ENCODE measurements at regions not wholly inside any gene's neighbourhood (a gene's known extent, or its start where the extent isn't known, plus 50 kb on each side); places are given as distances from the start of the nearest gene placed in this dataset.
A peak's percentile ranks its signal among the peaks of the same experiment; 100 is the strongest.

DNA sequence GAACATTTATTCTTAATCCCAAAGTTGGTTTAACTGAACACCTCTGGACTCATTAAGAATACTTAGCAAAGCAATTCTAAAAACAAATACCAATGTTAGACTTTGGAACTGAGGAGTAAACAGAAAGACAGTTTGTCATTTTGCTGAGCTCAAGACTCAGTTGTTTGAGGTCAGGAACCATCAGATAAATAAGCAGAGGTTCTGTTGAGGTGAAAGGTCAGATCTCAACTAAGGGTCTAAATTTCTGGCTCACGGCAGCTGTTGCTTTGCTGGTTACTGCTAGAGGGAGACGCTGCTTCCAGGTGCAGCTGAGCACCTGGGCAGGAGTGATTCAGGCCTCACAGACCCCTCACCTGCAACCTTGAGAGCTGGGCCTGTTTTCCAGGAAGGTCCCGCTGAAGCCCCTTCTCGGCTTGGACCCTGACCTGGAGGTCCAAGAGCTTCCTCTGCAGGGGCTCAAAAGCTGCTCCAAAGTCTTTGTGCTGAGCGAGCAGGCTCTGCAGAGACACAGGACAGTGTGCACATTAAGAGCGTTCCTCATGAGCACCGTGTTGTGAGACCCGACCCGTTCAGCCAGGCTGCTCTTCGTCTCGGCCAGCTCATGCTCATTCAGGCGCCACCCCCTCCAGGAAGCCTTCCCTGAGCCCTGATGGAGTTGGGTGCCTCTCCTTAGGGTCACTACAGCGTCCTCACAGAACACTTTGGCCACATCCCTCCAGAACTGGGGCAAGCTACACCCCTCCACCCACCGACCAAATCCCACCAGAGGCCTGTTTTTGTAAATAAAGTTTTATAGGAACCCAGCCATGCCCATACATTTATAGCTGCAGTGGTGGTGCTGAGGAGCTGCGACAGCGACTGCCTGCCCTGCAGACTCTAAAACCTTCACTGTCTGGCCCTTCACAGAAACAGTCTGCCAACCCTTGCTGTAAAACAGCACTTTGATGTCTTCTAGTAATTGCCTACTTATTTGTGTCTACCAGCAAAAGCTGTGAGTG lies 72.0 kb downstream of the SYNE3 start (continued):
- TF ChIP-seq, protein P1, sequence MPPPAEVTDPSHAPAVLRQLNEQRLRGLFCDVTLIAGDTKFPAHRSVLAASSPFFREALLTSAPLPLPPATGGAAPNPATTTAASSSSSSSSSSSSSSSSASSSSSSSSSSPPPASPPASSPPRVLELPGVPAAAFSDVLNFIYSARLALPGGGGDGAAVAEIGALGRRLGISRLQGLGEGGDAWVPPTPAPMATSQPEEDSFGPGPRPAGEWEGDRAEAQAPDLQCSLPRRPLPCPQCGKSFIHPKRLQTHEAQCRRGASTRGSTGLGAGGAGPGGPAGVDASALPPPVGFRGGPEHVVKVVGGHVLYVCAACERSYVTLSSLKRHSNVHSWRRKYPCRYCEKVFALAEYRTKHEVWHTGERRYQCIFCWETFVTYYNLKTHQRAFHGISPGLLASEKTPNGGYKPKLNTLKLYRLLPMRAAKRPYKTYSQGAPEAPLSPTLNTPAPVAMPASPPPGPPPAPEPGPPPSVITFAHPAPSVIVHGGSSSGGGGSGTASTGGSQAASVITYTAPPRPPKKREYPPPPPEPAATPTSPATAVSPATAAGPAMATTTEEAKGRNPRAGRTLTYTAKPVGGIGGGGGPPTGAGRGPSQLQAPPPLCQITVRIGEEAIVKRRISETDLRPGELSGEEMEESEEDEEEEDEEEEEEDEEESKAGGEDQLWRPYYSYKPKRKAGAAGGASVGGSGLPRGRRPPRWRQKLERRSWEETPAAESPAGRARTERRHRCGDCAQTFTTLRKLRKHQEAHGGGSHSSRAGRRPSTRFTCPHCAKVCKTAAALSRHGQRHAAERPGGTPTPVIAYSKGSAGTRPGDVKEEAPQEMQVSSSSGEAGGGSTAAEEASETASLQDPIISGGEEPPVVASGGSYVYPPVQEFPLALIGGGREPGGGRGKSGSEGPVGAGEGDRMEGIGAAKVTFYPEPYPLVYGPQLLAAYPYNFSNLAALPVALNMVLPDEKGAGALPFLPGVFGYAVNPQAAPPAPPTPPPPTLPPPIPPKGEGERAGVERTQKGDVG (CRISPR knock-in tag; IDR thresholded peaks at IDR 0.05; ENCODE audit: borderline replicate concordance) = 0 out of 2 replicates have a peak, but pooled peaks have one; percentile 17
- TF ChIP-seq RFXANK (CRISPR knock-in tag; IDR thresholded peaks at IDR 0.05) (no peak), ZMYM4 (CRISPR knock-in tag; IDR thresholded peaks at IDR 0.05) (peak; percentile 63), CREM (IDR thresholded peaks at IDR 0.05) (peak; percentile 75), CREM (CRISPR knock-in tag; IDR thresholded peaks at IDR 0.05) (no peak), IRF2 (CRISPR knock-in tag; IDR thresholded peaks at IDR 0.05) (peak; percentile 59), SALL1 (CRISPR knock-in tag; IDR thresholded peaks at IDR 0.05) (peak; percentile 85), KDM6A (CRISPR knock-in tag; IDR thresholded peaks at IDR 0.05; ENCODE audit: low read depth) (peak; percentile 79), EED (CRISPR knock-in tag; IDR thresholded peaks at IDR 0.05) (0 out of 2 replicates have a peak, but pooled peaks have one; percentile 49), TEAD3 (CRISPR knock-in tag; optimal IDR thresholded peaks at IDR 0.05; ENCODE audit: borderline replicate concordance) (peak; percentile 75), SMAD3 (CRISPR knock-in tag; IDR thresholded peaks at IDR 0.05) (0 out of 2 replicates have a peak, but pooled peaks have one; percentile 11)
- TF ChIP-seq, protein P2, sequence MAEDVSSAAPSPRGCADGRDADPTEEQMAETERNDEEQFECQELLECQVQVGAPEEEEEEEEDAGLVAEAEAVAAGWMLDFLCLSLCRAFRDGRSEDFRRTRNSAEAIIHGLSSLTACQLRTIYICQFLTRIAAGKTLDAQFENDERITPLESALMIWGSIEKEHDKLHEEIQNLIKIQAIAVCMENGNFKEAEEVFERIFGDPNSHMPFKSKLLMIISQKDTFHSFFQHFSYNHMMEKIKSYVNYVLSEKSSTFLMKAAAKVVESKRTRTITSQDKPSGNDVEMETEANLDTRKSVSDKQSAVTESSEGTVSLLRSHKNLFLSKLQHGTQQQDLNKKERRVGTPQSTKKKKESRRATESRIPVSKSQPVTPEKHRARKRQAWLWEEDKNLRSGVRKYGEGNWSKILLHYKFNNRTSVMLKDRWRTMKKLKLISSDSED (CRISPR knock-in tag; IDR thresholded peaks at IDR 0.05) = 0 out of 2 replicates have a peak, but pooled peaks have one; percentile 5
- TF ChIP-seq, protein P3, sequence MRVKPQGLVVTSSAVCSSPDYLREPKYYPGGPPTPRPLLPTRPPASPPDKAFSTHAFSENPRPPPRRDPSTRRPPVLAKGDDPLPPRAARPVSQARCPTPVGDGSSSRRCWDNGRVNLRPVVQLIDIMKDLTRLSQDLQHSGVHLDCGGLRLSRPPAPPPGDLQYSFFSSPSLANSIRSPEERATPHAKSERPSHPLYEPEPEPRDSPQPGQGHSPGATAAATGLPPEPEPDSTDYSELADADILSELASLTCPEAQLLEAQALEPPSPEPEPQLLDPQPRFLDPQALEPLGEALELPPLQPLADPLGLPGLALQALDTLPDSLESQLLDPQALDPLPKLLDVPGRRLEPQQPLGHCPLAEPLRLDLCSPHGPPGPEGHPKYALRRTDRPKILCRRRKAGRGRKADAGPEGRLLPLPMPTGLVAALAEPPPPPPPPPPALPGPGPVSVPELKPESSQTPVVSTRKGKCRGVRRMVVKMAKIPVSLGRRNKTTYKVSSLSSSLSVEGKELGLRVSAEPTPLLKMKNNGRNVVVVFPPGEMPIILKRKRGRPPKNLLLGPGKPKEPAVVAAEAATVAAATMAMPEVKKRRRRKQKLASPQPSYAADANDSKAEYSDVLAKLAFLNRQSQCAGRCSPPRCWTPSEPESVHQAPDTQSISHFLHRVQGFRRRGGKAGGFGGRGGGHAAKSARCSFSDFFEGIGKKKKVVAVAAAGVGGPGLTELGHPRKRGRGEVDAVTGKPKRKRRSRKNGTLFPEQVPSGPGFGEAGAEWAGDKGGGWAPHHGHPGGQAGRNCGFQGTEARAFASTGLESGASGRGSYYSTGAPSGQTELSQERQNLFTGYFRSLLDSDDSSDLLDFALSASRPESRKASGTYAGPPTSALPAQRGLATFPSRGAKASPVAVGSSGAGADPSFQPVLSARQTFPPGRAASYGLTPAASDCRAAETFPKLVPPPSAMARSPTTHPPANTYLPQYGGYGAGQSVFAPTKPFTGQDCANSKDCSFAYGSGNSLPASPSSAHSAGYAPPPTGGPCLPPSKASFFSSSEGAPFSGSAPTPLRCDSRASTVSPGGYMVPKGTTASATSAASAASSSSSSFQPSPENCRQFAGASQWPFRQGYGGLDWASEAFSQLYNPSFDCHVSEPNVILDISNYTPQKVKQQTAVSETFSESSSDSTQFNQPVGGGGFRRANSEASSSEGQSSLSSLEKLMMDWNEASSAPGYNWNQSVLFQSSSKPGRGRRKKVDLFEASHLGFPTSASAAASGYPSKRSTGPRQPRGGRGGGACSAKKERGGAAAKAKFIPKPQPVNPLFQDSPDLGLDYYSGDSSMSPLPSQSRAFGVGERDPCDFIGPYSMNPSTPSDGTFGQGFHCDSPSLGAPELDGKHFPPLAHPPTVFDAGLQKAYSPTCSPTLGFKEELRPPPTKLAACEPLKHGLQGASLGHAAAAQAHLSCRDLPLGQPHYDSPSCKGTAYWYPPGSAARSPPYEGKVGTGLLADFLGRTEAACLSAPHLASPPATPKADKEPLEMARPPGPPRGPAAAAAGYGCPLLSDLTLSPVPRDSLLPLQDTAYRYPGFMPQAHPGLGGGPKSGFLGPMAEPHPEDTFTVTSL (CRISPR knock-in tag; IDR thresholded peaks at IDR 0.05; ENCODE audit: borderline replicate concordance) = peak; percentile 89; the same call in 1 of the 2 replicates
- TF ChIP-seq, protein P4, sequence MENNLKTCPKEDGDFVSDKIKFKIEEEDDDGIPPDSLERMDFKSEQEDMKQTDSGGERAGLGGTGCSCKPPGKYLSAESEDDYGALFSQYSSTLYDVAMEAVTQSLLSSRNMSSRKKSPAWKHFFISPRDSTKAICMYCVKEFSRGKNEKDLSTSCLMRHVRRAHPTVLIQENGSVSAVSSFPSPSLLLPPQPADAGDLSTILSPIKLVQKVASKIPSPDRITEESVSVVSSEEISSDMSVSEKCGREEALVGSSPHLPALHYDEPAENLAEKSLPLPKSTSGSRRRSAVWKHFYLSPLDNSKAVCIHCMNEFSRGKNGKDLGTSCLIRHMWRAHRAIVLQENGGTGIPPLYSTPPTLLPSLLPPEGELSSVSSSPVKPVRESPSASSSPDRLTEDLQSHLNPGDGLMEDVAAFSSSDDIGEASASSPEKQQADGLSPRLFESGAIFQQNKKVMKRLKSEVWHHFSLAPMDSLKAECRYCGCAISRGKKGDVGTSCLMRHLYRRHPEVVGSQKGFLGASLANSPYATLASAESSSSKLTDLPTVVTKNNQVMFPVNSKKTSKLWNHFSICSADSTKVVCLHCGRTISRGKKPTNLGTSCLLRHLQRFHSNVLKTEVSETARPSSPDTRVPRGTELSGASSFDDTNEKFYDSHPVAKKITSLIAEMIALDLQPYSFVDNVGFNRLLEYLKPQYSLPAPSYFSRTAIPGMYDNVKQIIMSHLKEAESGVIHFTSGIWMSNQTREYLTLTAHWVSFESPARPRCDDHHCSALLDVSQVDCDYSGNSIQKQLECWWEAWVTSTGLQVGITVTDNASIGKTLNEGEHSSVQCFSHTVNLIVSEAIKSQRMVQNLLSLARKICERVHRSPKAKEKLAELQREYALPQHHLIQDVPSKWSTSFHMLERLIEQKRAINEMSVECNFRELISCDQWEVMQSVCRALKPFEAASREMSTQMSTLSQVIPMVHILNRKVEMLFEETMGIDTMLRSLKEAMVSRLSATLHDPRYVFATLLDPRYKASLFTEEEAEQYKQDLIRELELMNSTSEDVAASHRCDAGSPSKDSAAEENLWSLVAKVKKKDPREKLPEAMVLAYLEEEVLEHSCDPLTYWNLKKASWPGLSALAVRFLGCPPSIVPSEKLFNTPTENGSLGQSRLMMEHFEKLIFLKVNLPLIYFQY (CRISPR knock-in tag; IDR thresholded peaks at IDR 0.05; ENCODE audit: borderline replicate concordance) = 0 out of 2 replicates have a peak, but pooled peaks have one; percentile 28

Measured in HepG2 (cell line).